ENCODE measurements at regions not wholly inside any gene's neighbourhood (a gene's known extent, or its start where the extent isn't known, plus 50 kb on each side); places are given as distances from the start of the nearest gene placed in this dataset.

DNA sequence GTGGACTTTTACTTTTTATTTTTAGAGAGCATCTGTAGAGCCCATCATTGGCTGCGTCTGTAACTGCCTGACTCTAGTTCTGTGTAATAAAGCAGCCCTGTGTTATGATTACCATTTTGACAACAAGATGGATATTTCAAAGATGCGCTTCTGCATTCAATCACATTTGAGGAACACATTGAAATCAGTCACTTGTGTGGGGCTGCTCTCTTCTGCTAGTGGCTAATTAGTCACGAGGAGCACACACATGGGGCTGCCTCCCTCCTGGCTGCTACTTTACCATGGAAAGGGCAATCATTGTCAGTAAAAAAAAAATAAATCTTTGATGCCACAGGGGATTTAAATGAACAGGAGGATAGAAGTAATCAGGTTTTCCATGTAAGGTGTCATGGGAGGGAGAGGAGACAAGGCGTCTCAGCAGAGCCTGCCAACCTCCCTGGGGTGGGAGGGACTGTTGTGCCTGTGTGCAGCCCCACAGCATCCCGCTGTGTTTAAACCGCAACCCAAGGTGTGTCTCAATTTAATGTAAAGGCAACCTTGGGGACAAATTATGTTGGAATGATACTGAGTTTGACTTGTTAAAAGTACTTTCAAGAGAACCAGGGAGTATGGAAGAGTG is 205.2 kb upstream of the COBL start:
- no peak overlapping the region for H3K27ac Mint-ChIP-seq
- no peaks in the 10 kb centered on the region for H3K36me3 Mint-ChIP-seq
- ChIA-PET CTCF (ENCODE audit: partially characterized antibody) (no interaction called here), POLR2A (ENCODE audit: partially characterized antibody) (no interaction called here)
- H3K27me3 ChIP-seq (ENCODE audit: insufficient read depth, low read length): no peaks in the 10 kb centered on the region
- peaks cover 0 to 1% of the 10 kb centered on the region in 2 donors for H3K27me3 Mint-ChIP-seq
- no peaks in the 10 kb centered on the region for H3K36me3 ChIP-seq (ENCODE audit: insufficient read depth, low read length)
- intact Hi-C loops (cut with micrococcal nuclease): no loop called here
- H3K9me3 ChIP-seq (ENCODE audit: control insufficient read depth in 1 of 2, low read length in 2 of 2): no peaks in the 10 kb centered on the region
- H3K9me3 Mint-ChIP-seq: peaks cover 0 to 6% (median 2%) of the 10 kb centered on the region in 8 donors
- H3K4me1 ChIP-seq (ENCODE audit: insufficient read depth, low read length): no peaks in the 10 kb centered on the region
- H3K27ac ChIP-seq (ENCODE audit: low read depth, low read length): no peak overlapping the region
- no peaks in the 10 kb centered on the region for H3K4me1 Mint-ChIP-seq
- no peak overlapping the region for H3K4me3 ChIP-seq (ENCODE audit: low read length in 2 of 2)
- H3K4me3 Mint-ChIP-seq: no peak overlapping the region
- no peak for DNase-seq

DNA sequence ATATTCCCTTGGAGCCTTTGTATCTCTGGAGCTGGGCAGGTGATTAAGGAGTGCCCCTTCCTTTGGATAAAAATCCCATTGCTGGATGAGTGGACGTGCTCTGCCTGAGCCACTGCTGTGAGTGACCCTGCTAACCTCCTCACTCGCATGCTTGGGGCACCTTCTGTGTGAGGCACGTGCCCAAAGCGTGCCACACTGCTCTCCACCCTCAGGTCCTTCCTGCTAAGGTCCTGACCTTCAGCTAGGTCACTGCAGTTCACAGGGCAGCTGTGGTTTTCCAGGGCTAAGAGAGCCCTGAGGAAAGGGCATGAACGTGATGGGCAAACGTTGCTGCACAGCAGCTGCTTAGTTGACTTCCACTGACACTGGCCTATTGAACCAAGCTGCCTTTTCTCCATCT is 204.4 kb upstream of the COBL start:
- Mint-ChIP-seq H3K27me3 (peaks cover 0 to 1% of the 10 kb centered on the region in 2 donors), H3K9me3 (peaks cover 0 to 5% (median 2%) of the 10 kb centered on the region in 8 donors), H3K27ac (no peak overlapping the region), H3K36me3 (no peaks in the 10 kb centered on the region), H3K4me3 (no peak overlapping the region), H3K4me1 (no peaks in the 10 kb centered on the region)
- no peaks in the 10 kb centered on the region for H3K27me3 ChIP-seq (ENCODE audit: insufficient read depth, low read length)
- ChIA-PET CTCF (ENCODE audit: partially characterized antibody) (no interaction called here), POLR2A (ENCODE audit: partially characterized antibody) (no interaction called here)
- DNase-seq: no peak
- intact Hi-C loops (cut with micrococcal nuclease): no loop called here
- H3K9me3 ChIP-seq (ENCODE audit: control insufficient read depth in 1 of 2, low read length in 2 of 2): no peaks in the 10 kb centered on the region
- no peaks in the 10 kb centered on the region for H3K4me1 ChIP-seq (ENCODE audit: insufficient read depth, low read length)
- no peak overlapping the region for H3K27ac ChIP-seq (ENCODE audit: low read depth, low read length)
- no peak overlapping the region for H3K4me3 ChIP-seq (ENCODE audit: low read length in 2 of 2)
- H3K36me3 ChIP-seq (ENCODE audit: insufficient read depth, low read length): no peaks in the 10 kb centered on the region

DNA sequence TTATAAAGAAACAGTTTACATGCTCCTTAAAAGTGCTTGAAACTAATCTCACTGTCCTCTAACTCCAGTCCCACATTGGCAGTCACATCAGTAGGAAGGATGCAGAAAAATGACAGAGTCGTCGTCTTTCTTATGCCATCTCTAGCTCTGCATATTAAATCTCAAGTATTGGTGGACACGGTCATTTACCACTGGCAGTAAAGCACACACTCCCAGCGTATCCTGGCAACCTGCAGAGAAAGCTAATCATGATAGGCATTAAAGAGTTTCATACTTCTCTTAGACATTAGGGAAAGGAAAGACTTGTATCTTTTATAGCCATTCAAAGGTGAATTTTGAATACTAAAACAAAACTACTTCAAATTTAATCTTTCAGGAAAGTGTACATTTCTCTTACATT is 202.0 kb upstream of the COBL start:
- H3K9me3 Mint-ChIP-seq: peaks cover 2 to 6% (median 3%) of the 10 kb centered on the region in 8 donors
- H3K27ac ChIP-seq (ENCODE audit: low read depth, low read length): no peak overlapping the region
- H3K9me3 ChIP-seq (ENCODE audit: control insufficient read depth in 1 of 2, low read length in 2 of 2): no peaks in the 10 kb centered on the region
- no peaks in the 10 kb centered on the region for H3K36me3 Mint-ChIP-seq
- H3K4me3 ChIP-seq (ENCODE audit: low read length in 2 of 2): no peak overlapping the region
- peaks cover 0 to 1% of the 10 kb centered on the region in 2 donors for H3K27me3 Mint-ChIP-seq
- no peaks in the 10 kb centered on the region for H3K4me1 Mint-ChIP-seq
- no peaks in the 10 kb centered on the region for H3K36me3 ChIP-seq (ENCODE audit: insufficient read depth, low read length)
- no peak overlapping the region for H3K27ac Mint-ChIP-seq
- DNase-seq: no peak
- no peaks in the 10 kb centered on the region for H3K4me1 ChIP-seq (ENCODE audit: insufficient read depth, low read length)
- CTCF ChIA-PET (ENCODE audit: partially characterized antibody): no interaction called here
- H3K27me3 ChIP-seq (ENCODE audit: insufficient read depth, low read length): no peaks in the 10 kb centered on the region
- POLR2A ChIA-PET (ENCODE audit: partially characterized antibody): no interaction called here
- H3K4me3 Mint-ChIP-seq: no peak overlapping the region
- intact Hi-C loops (cut with micrococcal nuclease): no loop called here

DNA sequence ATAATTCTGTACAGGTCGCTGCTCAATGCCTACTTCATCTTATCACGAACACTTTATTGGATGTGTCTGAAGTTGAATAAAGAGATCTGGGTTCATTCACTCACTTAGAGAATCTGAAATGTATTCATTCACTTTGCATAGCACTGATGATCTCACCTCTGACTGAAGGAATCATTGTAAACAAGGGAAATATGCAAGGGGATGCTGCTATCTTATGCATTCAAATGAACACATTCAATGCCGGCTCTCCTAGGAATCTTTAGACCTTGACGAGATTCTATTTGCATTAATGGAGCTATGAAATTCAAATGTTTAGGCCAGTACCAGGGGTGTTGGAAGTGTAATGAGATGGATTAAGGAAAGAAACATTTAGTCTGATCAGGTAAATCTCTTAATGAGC is 200.6 kb upstream of the COBL start:
- Histone ChIP-seq H3K36me3 (ENCODE audit: insufficient read depth, low read length) (no peaks in the 10 kb centered on the region), H3K4me3 (ENCODE audit: low read length in 2 of 2) (no peak overlapping the region), H3K27me3 (ENCODE audit: insufficient read depth, low read length) (no peaks in the 10 kb centered on the region), H3K27ac (ENCODE audit: low read depth, low read length) (no peak overlapping the region), H3K4me1 (ENCODE audit: insufficient read depth, low read length) (no peaks in the 10 kb centered on the region), H3K9me3 (ENCODE audit: control insufficient read depth in 1 of 2, low read length in 2 of 2) (no peaks in the 10 kb centered on the region)
- peaks cover 0 to 1% of the 10 kb centered on the region in 2 donors for H3K27me3 Mint-ChIP-seq
- intact Hi-C loops (cut with micrococcal nuclease): no loop called here
- ChIA-PET POLR2A (ENCODE audit: partially characterized antibody) (no interaction called here), CTCF (ENCODE audit: partially characterized antibody) (no interaction called here)
- peaks cover under 1 to 13% (median 3%) of the 10 kb centered on the region in 8 donors for H3K9me3 Mint-ChIP-seq
- H3K4me3 Mint-ChIP-seq: no peak overlapping the region
- no peak for DNase-seq
- H3K27ac Mint-ChIP-seq: no peak overlapping the region
- H3K36me3 Mint-ChIP-seq: no peaks in the 10 kb centered on the region
- H3K4me1 Mint-ChIP-seq: no peaks in the 10 kb centered on the region

DNA sequence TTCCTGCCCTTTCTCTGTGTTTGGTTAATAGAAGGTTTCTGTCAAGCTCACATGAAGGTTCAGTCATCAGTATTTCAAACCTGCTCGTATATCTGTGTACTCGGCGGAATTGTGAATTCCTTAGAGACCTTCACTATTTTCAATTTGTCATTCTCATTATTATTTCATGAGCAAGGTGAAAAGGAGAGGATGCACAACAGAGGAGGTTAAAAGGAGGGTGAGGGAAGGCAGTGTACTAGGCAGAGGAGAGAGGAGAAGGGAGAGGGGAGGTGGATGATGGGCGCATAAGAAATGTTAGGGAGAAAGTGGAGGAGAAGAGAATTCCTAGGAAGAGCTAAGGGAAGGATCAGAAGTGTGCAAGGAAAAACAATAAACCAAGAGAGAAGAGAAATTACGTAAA is 185.0 kb upstream of the COBL start:
- no peak overlapping the region for H3K4me3 ChIP-seq (ENCODE audit: low read length in 2 of 2)
- CTCF ChIA-PET (ENCODE audit: partially characterized antibody): no interaction called here
- H3K9me3 Mint-ChIP-seq: peaks cover 0 to 2% (median 0%) of the 10 kb centered on the region in 8 donors
- no peaks in the 10 kb centered on the region for H3K27me3 ChIP-seq (ENCODE audit: insufficient read depth, low read length)
- no peaks in the 10 kb centered on the region for H3K36me3 Mint-ChIP-seq
- no peaks in the 10 kb centered on the region for H3K4me1 ChIP-seq (ENCODE audit: insufficient read depth, low read length)
- H3K27ac Mint-ChIP-seq: no peak overlapping the region
- no peaks in the 10 kb centered on the region for H3K27me3 Mint-ChIP-seq
- no peaks in the 10 kb centered on the region for H3K4me1 Mint-ChIP-seq
- intact Hi-C loops (cut with micrococcal nuclease): no loop called here
- POLR2A ChIA-PET (ENCODE audit: partially characterized antibody): no interaction called here
- no peaks in the 10 kb centered on the region for H3K36me3 ChIP-seq (ENCODE audit: insufficient read depth, low read length)
- H3K27ac ChIP-seq (ENCODE audit: low read depth, low read length): no peak overlapping the region
- H3K9me3 ChIP-seq (ENCODE audit: control insufficient read depth in 1 of 2, low read length in 2 of 2): no peaks in the 10 kb centered on the region
- H3K4me3 Mint-ChIP-seq: no peak overlapping the region
- no peak for DNase-seq

DNA sequence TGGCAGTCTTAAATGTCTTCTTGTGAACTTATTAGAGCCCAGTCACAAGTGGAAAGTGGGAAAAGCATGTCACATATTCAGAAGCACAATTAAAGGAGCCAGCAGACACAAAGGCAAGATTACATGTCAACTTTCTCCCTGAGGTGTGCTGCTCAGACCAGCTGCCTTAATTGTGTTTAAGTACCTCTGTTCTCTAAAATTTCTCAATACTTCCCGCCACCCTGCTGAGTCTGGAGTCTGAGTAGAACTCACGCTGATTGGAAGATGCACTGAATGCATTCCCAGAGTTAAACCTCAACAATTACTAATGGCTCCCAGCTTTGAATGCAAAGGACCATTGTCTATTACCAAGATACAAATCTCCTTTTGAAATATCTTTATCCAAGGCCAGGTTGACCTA is 166.4 kb upstream of the COBL start:
- Mint-ChIP-seq H3K27me3 (no peaks in the 10 kb centered on the region), H3K27ac (no peak overlapping the region), H3K4me3 (no peak overlapping the region), H3K9me3 (peaks cover 0 to 13% (median 4%) of the 10 kb centered on the region in 8 donors), H3K4me1 (no peaks in the 10 kb centered on the region), H3K36me3 (no peaks in the 10 kb centered on the region)
- Histone ChIP-seq H3K36me3 (ENCODE audit: insufficient read depth, low read length) (no peaks in the 10 kb centered on the region), H3K4me3 (ENCODE audit: low read length in 2 of 2) (no peak overlapping the region), H3K9me3 (ENCODE audit: control insufficient read depth in 1 of 2, low read length in 2 of 2) (no peaks in the 10 kb centered on the region), H3K27ac (ENCODE audit: low read depth, low read length) (no peak overlapping the region), H3K27me3 (ENCODE audit: insufficient read depth, low read length) (no peaks in the 10 kb centered on the region), H3K4me1 (ENCODE audit: insufficient read depth, low read length) (no peaks in the 10 kb centered on the region)
- intact Hi-C loops (cut with micrococcal nuclease): no loop called here
- DNase-seq: no peak
- ChIA-PET CTCF (ENCODE audit: partially characterized antibody) (no interaction called here), POLR2A (ENCODE audit: partially characterized antibody) (no interaction called here)

DNA sequence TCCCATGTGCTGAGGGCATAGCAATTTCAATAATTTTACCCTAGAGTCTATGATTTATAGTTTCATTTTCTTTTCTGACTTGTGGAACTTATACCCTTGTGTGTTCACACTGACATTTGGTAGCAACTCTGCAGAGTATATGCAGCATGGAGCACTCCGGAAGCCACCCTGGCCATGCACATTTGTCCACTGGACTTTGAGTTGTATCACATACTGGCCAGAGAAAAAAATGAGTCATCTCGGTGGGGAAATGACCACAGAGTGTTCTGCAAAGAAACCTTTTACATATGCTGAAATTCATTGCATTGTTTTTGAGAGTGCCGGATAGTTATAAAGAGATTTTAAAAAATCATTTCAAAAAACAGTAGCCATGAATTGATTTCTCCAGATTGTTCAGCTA is 164.8 kb upstream of the COBL start:
- intact Hi-C loops (cut with micrococcal nuclease): no loop called here

DNA sequence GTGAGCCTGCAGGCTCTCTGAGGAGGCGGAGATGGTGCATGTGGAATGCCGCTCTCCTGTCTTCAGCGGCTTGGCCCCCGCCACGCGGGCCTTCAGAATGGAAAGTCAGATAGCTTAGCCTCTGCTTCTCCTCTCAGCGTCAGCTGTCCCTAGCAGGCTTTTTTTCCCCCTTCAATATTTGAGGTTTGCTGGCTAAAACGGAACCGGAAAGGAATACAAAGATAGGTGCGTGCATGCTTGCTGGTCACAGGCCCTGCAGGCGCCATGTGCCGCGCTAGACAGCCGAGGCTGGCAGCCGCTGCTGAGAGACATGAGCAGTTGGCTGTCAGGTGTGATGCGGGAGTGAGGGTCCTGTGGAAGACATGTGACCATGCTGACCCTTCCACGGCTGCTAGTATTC is 161.2 kb upstream of the COBL start:
- no peak overlapping the region for H3K4me3 ChIP-seq (ENCODE audit: low read length in 2 of 2)
- Mint-ChIP-seq H3K4me1 (no peaks in the 10 kb centered on the region), H3K9me3 (peaks cover 0 to 17% (median 0%) of the 10 kb centered on the region in 8 donors), H3K4me3 (no peak overlapping the region), H3K27me3 (peaks cover 0 to 1% of the 10 kb centered on the region in 2 donors), H3K27ac (no peak overlapping the region), H3K36me3 (no peaks in the 10 kb centered on the region)
- DNase-seq: no peak
- H3K27me3 ChIP-seq (ENCODE audit: insufficient read depth, low read length): no peaks in the 10 kb centered on the region
- no peaks in the 10 kb centered on the region for H3K9me3 ChIP-seq (ENCODE audit: control insufficient read depth in 1 of 2, low read length in 2 of 2)
- H3K4me1 ChIP-seq (ENCODE audit: insufficient read depth, low read length): no peaks in the 10 kb centered on the region
- ChIA-PET POLR2A (ENCODE audit: partially characterized antibody) (no interaction called here), CTCF (ENCODE audit: partially characterized antibody) (no interaction called here)
- H3K27ac ChIP-seq (ENCODE audit: low read depth, low read length): no peak overlapping the region
- no peaks in the 10 kb centered on the region for H3K36me3 ChIP-seq (ENCODE audit: insufficient read depth, low read length)
- intact Hi-C loops (cut with micrococcal nuclease): no loop called here

More for the DNA sequence above, 164.8 kb upstream of the COBL start:
- Mint-ChIP-seq H3K36me3 (no peaks in the 10 kb centered on the region), H3K27me3 (no peaks in the 10 kb centered on the region), H3K4me1 (no peaks in the 10 kb centered on the region), H3K27ac (no peak overlapping the region), H3K9me3 (peaks cover 0 to 14% (median 2%) of the 10 kb centered on the region in 8 donors), H3K4me3 (no peak overlapping the region)
- Histone ChIP-seq H3K4me1 (ENCODE audit: insufficient read depth, low read length) (no peaks in the 10 kb centered on the region), H3K9me3 (ENCODE audit: control insufficient read depth in 1 of 2, low read length in 2 of 2) (no peaks in the 10 kb centered on the region), H3K27me3 (ENCODE audit: insufficient read depth, low read length) (no peaks in the 10 kb centered on the region), H3K36me3 (ENCODE audit: insufficient read depth, low read length) (no peaks in the 10 kb centered on the region), H3K4me3 (ENCODE audit: low read length in 2 of 2) (no peak overlapping the region), H3K27ac (ENCODE audit: low read depth, low read length) (no peak overlapping the region)
- ChIA-PET CTCF (ENCODE audit: partially characterized antibody) (no interaction called here), POLR2A (ENCODE audit: partially characterized antibody) (no interaction called here)
- DNase-seq: no peak

All from CD4-positive, alpha-beta memory T cell (primary cell).